ENCODE measurements at regions not wholly inside any gene's neighbourhood (a gene's known extent, or its start where the extent isn't known, plus 50 kb on each side); places are given as distances from the start of the nearest gene placed in this dataset.

DNA sequence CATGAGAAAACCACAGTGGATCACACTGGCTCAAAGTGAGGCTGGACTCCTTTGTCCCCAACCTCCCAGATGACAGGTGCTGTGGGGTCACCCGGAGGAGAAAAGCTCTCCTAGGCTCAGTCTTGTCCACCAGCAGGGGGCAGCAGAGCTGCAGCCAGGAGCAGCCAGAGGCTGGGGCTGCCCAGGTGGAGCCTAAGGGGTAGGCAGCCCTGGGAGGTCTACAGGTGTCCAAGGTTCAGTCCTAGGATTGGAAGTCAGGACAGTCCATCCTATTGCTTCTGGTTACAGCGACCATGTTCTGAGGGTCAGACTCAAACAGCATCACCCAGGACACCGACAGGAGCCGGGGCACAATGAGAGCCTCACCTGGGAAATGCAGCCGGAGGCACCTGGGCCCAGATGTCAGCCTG lies 77.6 kb upstream of the IGLL5 start:
- no CpG with 5 or more reads among the region's 5 CpGs for WGBS (ENCODE audit: insufficient coverage, insufficient read length)
- Histone ChIP-seq H3K4me1 (ENCODE audit: control insufficient read depth, insufficient read depth, low read length) (no peaks in the 10 kb centered on the region; the same call in 1 of the 2 replicates), H3K4me3 (ENCODE audit: low read length) (no peak overlapping the region), H3K27me3 (ENCODE audit: control insufficient read depth, insufficient read depth, low read length) (peaks cover 4% of the 10 kb centered on the region), H3K36me3 (ENCODE audit: control insufficient read depth, insufficient read depth, low read length) (no peaks in the 10 kb centered on the region), H3K9me3 (ENCODE audit: control insufficient read depth, insufficient read depth, low read length) (no peaks in the 10 kb centered on the region; the same call in 1 of the 2 replicates), H3K27ac (ENCODE audit: low read length) (no peak overlapping the region)
- DNase-seq (ENCODE audit: low read depth, low spot score), result peak; percentile 37

DNA sequence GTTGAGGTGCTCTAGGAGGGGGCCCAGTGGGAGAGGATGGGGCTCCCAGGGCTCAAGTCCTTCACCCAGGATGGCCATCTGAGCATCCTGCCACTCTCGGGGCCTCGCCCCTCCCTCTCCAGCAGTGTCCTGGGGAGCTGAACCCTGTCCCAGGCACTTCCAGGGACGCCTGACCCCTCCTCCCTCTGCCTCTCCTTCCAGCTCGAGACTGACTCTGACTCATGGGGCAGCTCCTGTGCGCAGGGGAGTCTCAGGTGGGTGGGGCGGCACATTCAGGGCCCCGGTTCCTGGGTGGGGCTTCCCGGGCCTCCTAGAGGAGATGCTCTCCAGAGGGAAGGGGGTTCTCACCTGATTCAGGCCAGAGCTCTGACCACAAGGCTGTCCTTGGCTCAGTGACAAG lies 77.1 kb upstream of the IGLL5 start:
- Histone ChIP-seq H3K27ac (ENCODE audit: low read length) (no peak overlapping the region), H3K4me3 (ENCODE audit: low read length) (no peak overlapping the region), H3K36me3 (ENCODE audit: control insufficient read depth, insufficient read depth, low read length) (no peaks in the 10 kb centered on the region), H3K4me1 (ENCODE audit: control insufficient read depth, insufficient read depth, low read length) (no peaks in the 10 kb centered on the region; the same call in 1 of the 2 replicates), H3K27me3 (ENCODE audit: control insufficient read depth, insufficient read depth, low read length) (peaks cover 4% of the 10 kb centered on the region), H3K9me3 (ENCODE audit: control insufficient read depth, insufficient read depth, low read length) (no peaks in the 10 kb centered on the region; the same call in 1 of the 2 replicates)
- no CpG with 5 or more reads among the region's 8 CpGs for WGBS (ENCODE audit: insufficient coverage, insufficient read length)
- DNase-seq (ENCODE audit: low read depth, low spot score), result no peak

DNA sequence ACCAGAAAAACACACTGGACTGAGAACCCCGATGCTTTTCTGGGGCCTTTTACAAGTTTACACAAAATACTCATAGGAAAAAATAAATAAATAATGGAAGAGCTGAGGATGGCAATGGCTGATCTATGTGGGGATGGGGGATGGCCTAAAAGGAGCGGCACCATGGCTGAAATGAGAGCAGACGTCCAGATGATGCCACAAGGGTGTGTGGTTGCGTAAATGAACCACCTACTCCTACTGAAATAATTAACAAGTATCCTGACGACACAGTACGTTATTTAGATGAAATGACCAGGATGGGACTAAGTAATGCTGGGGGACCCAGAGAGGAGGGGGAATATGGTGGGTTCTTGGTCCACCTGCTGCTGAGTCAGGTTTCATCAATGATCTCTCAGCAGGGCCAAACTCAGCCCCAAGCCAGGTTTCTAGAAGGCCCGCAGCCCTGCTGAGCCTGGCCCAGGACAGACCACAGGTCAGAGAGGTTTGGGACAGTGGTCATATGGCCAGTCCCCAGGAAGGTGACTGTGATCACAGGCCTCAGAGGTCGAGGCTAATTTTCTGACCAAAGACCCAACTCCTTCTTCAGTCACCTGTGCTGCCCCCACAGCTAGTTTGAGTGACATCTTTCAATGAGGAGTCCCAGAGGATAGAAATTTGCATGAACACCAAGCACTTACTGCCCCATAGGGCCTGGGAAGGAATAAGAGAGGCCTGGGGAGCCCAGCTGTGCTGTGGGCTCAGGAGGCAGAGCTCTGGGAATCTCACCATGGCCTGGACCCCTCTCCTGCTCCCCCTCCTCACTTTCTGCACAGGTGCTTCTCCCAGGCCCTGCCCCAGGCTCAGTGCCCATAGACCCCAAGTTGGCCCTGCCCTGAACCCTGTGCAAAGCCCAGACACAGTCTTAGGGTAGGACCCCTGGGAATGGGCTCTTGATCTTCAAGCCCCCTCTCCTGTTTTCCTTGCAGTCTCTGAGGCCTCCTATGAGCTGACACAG lies 76.3 kb upstream of the IGLL5 start:
- no CpG with 5 or more reads among the region's 8 CpGs for WGBS (ENCODE audit: insufficient coverage, insufficient read length)
- Histone ChIP-seq H3K4me3 (ENCODE audit: low read length) (no peak overlapping the region), H3K36me3 (ENCODE audit: control insufficient read depth, insufficient read depth, low read length) (no peaks in the 10 kb centered on the region), H3K9me3 (ENCODE audit: control insufficient read depth, insufficient read depth, low read length) (no peaks in the 10 kb centered on the region; the same call in 1 of the 2 replicates), H3K4me1 (ENCODE audit: control insufficient read depth, insufficient read depth, low read length) (no peaks in the 10 kb centered on the region; the same call in 1 of the 2 replicates), H3K27me3 (ENCODE audit: control insufficient read depth, insufficient read depth, low read length) (peaks cover 4% of the 10 kb centered on the region), H3K27ac (ENCODE audit: low read length) (no peak overlapping the region)
- DNase-seq (ENCODE audit: low read depth, low spot score), result no peak

DNA sequence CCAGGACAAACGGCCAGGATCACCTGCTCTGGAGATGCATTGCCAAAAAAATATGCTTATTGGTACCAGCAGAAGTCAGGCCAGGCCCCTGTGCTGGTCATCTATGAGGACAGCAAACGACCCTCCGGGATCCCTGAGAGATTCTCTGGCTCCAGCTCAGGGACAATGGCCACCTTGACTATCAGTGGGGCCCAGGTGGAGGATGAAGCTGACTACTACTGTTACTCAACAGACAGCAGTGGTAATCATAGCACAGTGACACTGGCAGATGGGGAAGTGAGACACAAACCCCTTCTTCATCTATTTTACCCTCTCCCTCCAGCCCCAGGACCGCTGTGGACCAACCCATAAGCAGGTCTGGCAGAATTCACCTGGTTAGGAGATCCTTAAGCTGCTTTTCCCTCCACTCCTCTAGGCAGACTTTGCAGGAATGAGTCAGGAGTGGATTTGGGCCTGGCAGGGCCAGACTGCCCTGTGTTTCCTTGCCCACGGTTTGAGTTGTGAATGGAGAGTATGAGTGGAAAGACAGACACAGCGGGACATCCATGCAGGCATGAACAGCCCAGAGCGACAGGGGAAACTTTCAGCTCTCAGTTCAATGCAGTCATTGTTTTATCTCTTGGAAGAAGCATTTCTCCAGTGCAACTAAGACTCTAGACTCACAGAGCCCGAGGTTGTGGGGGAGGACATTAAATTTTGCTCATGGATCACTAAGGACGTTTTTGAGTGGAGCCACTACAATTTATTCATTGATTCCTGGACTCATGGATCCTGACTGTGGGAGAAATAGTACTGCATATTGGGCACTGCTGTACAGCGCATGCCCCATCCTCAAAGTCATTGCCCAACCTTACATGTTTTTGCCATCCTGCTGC lies 75.3 kb upstream of the IGLL5 start:
- Histone ChIP-seq H3K27ac (ENCODE audit: low read length) (no peak overlapping the region), H3K4me3 (ENCODE audit: low read length) (no peak overlapping the region), H3K36me3 (ENCODE audit: control insufficient read depth, insufficient read depth, low read length) (no peaks in the 10 kb centered on the region), H3K4me1 (ENCODE audit: control insufficient read depth, insufficient read depth, low read length) (no peaks in the 10 kb centered on the region; the same call in 1 of the 2 replicates), H3K27me3 (ENCODE audit: control insufficient read depth, insufficient read depth, low read length) (peaks cover 5% of the 10 kb centered on the region), H3K9me3 (ENCODE audit: control insufficient read depth, insufficient read depth, low read length) (no peaks in the 10 kb centered on the region; the same call in 1 of the 2 replicates)
- WGBS (ENCODE audit: insufficient coverage, insufficient read length), result no CpG with 5 or more reads among the region's 10 CpGs
- DNase-seq (ENCODE audit: low read depth, low spot score), result no peak

DNA sequence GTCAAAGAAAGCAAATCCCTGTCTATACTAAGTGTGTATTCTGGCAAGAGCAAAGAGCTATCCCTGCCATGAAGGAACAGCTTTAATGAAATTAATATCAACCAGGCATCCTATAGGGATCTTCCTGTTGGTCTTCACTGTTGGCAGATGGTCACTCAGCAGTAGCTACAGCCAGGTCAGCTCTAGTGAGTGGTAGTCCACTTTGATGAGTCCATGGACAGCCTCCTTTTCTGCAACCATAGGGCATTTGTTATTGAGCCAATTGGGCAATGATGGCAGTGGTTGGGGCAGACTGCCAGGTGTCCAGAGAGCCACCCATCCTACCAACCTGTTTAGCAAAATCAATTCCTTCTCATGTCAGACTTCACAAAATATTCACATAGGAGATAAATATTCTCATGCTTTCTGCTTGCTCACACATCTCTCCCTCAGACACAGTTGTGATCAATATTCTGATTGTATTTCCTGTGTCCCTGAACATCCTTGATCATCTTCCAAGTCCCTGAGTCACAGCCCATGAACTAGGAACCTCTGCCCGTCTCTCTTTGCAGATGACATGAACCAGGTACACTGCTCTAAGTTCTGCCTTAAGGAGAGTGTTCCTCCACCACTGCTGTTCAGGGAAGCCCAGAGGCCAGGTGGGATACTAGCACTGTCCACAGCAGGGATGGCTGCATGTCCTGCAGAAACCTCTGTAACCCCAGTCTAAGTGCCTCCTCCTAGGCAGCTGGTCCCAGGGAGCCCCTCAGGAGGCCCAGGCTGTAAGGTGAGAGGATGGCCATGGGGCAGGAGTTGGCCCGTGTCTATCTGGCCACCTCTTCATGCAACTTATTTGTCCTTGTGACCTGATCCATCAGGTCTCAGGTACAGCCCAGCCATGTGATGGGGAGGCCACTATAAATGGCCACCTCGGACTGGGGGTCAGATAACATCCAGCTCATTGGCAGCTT lies 74.2 kb upstream of the IGLL5 start:
- no CpG with 5 or more reads among the region's 3 CpGs for WGBS (ENCODE audit: insufficient coverage, insufficient read length)
- H3K27me3 ChIP-seq (ENCODE audit: control insufficient read depth, insufficient read depth, low read length), result peaks cover 5% of the 10 kb centered on the region

DNA sequence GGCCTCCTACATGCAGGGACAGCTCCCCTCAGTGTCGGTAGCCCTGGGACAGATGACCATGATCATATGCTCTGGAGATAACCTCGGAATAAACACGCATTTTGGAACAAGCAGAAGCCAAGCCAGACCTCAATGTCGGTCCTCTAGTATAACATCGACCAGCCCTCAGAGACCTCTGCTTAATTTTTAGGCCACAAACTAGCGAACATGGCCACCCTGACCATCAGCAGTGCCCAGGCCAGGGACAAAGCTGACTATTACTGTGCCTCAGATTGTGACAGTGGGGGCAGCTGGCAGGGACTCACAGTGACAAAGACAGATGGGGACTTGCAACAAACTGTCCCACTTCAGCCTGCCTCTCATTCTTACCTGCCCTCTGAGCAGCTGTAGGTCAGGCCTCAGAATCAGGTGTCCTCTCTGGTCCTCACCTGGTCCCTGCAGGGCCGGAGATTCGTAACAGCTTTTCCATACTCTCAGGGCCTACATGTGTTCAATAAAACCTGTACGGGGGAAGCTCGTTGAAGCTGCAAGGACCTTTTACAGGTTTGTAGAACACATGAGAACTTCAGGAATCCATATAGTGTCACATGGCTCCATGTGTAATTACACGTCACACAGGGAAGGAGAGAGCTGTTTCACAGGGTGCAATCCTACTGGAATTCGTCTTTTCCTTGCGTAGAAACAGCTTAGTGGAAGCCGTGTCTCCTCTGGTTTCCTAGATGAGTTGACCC lies 72.8 kb upstream of the IGLL5 start:
- H3K4me1 ChIP-seq (ENCODE audit: control insufficient read depth, insufficient read depth, low read length), result no peaks in the 10 kb centered on the region; the same call in 1 of the 2 replicates
- no peaks in the 10 kb centered on the region for H3K36me3 ChIP-seq (ENCODE audit: control insufficient read depth, insufficient read depth, low read length)
- H3K4me3 ChIP-seq (ENCODE audit: low read length), result no peak overlapping the region
- DNase-seq (ENCODE audit: low read depth, low spot score), result no peak
- WGBS (ENCODE audit: insufficient coverage, insufficient read length), result no CpG with 5 or more reads among the region's 14 CpGs
- H3K9me3 ChIP-seq (ENCODE audit: control insufficient read depth, insufficient read depth, low read length), result no peaks in the 10 kb centered on the region; the same call in 1 of the 2 replicates
- H3K27ac ChIP-seq (ENCODE audit: low read length), result no peak overlapping the region
- H3K27me3 ChIP-seq (ENCODE audit: control insufficient read depth, insufficient read depth, low read length), result peaks cover 5% of the 10 kb centered on the region

More for the DNA sequence above, 74.2 kb upstream of the IGLL5 start:
- Histone ChIP-seq H3K4me3 (ENCODE audit: low read length) (no peak overlapping the region), H3K36me3 (ENCODE audit: control insufficient read depth, insufficient read depth, low read length) (no peaks in the 10 kb centered on the region), H3K4me1 (ENCODE audit: control insufficient read depth, insufficient read depth, low read length) (no peaks in the 10 kb centered on the region; the same call in 1 of the 2 replicates), H3K27ac (ENCODE audit: low read length) (no peak overlapping the region), H3K9me3 (ENCODE audit: control insufficient read depth, insufficient read depth, low read length) (no peaks in the 10 kb centered on the region; the same call in 1 of the 2 replicates)
- no peak for DNase-seq (ENCODE audit: low read depth, low spot score)

DNA sequence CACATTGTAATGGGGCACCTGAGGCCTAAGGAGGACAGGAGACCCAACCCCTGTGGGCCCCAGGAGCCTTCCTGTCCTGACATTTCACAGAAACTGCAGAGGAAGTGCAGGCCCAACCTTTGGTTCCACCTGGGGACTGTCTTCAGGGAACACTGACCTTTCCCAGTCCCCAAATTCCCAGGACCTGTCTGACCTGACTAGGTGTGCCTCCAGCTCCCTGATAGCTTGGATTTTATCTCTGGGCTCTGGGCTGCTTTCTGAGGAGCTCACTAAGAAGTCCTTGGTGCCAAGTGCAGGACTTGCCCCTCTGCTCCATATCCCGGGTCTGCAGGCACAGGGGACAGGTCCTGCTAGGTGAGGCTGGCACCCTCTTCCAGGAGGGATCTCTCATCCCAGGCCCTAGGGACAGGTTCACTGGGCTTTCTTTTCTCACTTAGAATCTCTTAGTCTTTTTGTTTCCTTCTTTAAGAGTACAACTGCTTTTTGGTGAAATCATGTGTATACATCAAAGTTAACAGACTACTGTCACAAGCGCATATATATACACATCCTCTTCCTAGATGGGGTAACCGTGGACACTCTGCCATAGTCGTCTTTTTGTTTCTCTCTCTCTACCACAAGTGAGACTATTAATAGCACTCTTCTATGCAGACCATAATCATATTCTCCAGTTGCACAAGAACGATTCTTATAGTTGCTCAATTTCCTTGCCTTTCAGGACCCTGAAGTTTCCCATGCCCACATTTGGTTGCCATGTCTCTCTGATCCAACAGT lies 72.0 kb upstream of the IGLL5 start:
- H3K9me3 ChIP-seq (ENCODE audit: control insufficient read depth, insufficient read depth, low read length), result peaks cover under 1% of the 10 kb centered on the region; the same call in 1 of the 2 replicates
- H3K36me3 ChIP-seq (ENCODE audit: control insufficient read depth, insufficient read depth, low read length), result no peaks in the 10 kb centered on the region
- no peaks in the 10 kb centered on the region for H3K4me1 ChIP-seq (ENCODE audit: control insufficient read depth, insufficient read depth, low read length)
- no peak overlapping the region for H3K4me3 ChIP-seq (ENCODE audit: low read length)
- H3K27me3 ChIP-seq (ENCODE audit: control insufficient read depth, insufficient read depth, low read length), result peaks cover 5% of the 10 kb centered on the region
- H3K27ac ChIP-seq (ENCODE audit: low read length), result no peak overlapping the region
- DNase-seq (ENCODE audit: low read depth, low spot score), result no peak
- no CpG with 5 or more reads among the region's 5 CpGs for WGBS (ENCODE audit: insufficient coverage, insufficient read length)

DNA sequence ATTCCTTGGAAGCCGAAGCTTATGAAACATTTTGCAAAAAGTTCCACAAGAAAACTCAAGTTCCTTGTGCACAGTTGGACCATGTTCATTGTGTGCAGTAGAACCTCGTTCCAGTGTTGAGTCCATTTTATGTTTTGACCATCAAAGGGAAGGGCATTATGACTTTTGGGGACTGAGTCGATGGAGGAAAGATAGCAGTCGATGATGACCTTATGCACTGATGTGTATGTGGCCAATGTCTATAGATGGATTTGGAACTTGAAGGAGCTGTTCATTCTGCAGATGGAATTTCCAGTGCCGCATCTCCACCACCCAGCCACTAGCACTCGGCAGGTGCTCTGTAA lies 71.5 kb upstream of the IGLL5 start:
- Histone ChIP-seq H3K36me3 (ENCODE audit: control insufficient read depth, insufficient read depth, low read length) (no peaks in the 10 kb centered on the region), H3K9me3 (ENCODE audit: control insufficient read depth, insufficient read depth, low read length) (peaks cover 2% of the 10 kb centered on the region; the same call in 1 of the 2 replicates), H3K27me3 (ENCODE audit: control insufficient read depth, insufficient read depth, low read length) (peaks cover 5% of the 10 kb centered on the region), H3K27ac (ENCODE audit: low read length) (no peak overlapping the region), H3K4me3 (ENCODE audit: low read length) (no peak overlapping the region), H3K4me1 (ENCODE audit: control insufficient read depth, insufficient read depth, low read length) (no peaks in the 10 kb centered on the region)
- no CpG with 5 or more reads among the region's 6 CpGs for WGBS (ENCODE audit: insufficient coverage, insufficient read length)
- no peak for DNase-seq (ENCODE audit: low read depth, low spot score)

Data from iPS DF 6.9 (cell line).